ENCODE measurements at regions not wholly inside any gene's neighbourhood (a gene's known extent, or its start where the extent isn't known, plus 50 kb on each side); places are given as distances from the start of the nearest gene placed in this dataset.

DNA sequence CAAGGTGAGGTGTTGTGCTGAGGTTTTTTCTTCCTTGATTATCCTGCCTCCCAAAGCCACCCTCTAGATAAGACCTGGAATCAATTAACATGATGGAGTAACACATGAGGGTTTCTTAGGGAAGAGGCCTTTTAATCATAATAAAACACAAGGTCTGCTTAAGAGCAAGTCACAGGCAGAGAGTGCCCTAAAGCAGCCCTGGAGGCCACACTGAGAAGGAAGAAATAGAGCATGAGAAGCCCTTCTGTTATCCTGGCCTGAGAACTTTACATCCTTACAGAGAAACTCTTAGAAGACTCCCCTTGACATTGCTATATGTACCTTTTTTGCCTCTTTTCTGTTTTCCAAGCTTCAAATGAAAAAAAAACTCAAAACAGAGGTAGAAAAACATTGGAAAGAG lies 132.3 kb downstream of the CEP57L1 start:
- DNase-seq (ENCODE audit: low read depth in 2 of 2) = no peak

DNA sequence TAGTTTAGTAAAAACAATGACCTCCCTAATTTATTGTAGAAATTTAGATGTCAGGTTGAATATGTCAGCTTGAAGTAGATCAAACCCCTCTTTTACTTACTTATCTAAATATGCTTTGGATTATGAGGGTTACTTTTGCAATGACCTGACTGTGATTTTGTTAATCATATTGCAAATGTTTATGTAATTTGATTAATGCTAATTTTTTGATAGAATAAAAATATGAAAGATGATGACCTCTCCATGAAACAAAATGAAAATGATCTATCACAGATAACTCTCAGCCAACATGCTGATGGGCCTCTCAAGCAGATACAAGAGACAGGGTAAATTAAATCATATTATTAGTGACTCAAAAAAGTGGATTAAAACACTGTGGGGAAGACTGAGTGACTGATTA lies 131.0 kb downstream of the CEP57L1 start:
- DNase-seq (ENCODE audit: low read depth in 2 of 2) = no peak

DNA sequence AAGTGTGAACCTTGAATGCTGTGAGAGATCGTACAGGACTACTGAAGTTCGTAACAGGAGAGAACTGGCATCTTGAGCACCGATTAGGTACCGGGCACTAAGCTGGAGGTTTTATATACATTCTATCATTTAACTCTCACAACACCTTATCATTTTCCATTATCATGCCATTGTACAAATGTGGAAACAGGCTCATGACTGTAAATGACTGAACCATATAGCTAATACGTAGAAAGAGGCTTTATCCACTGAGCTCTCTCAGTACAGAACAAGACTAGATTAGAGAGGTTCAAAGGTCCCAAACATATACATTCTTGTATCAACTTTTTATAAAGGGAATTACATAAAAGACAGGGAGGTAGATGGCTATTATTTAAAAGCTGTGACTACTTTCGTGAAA lies 130.6 kb downstream of the CEP57L1 start:
- no peak for DNase-seq (ENCODE audit: low read depth in 2 of 2)

DNA sequence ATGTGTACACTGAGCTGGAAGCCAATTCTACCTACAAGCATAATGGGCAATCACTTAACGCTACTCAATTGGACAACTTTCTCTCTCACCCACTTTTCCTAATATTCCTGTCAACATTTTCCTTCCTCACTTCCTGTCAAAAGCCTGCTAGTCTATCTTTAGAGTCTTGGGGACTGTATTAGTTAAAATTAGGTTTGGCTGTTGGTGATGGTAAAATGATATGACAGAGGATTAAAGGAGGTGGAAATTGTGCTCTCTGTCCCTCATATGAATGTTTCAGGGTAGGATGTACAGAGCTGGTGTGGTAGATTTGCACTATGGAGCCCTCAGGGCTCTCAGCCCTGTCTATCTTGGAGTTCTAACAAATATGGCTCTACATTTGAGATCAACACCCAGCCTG lies 129.7 kb downstream of the CEP57L1 start:
- DNase-seq (ENCODE audit: low read depth in 2 of 2) = no peak

DNA sequence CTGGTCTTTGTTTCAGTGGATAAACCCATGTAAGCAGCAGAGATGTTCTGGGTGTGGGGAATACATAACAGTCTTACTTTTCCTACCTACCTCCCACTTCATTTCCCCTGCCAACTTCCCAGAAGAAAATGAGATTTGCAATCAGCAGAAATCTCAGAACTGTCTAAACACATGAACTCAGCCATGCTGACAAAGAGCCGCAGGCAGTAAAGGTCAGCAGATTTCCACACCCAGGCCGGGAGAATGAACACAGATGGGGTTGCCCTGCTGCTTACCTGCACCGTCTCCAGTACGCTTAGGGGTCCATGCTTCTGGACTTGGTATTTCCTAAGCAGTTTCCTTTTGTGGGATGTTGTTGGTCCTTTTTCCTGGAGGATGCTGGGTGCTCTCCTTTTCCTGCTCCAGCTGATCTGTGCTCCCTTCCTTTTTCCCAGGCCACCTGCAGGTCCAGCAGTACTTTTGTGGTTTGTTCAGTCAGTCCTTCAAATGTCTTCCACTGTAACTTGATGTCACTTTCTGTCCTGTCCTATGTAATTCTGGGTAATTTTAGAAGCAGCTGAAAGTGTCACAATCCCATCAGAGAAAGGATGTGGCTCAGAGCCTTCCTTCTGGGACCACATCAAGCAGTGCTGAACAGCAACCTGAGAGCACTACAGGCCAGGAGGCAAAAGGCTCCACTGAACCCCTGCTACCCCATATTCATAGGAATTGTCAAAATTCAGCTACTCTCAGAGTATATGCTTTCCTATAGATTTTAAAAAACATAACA lies 129.0 kb downstream of the CEP57L1 start:
- no peak for DNase-seq (ENCODE audit: low read depth in 2 of 2)

DNA sequence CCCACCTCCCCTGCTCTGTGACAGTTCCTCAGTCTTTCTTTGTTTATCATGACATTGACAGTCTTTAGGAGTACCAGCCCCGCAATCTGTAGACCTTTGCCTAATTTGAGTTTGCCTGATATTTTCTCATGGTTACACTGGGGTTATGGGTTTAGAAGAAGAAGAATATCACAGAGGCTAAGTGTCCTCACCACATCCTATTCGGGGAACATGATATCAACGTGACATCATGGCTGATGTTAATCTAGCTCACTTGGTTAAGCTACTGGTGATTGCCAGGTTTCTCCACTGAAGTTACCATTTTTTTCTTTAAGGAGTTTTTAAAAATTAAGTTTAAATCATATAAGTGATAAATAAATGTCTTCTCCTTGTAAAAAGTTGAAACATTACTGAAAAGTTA lies 127.5 kb downstream of the CEP57L1 start:
- DNase-seq (ENCODE audit: low read depth in 2 of 2) = no peak

DNA sequence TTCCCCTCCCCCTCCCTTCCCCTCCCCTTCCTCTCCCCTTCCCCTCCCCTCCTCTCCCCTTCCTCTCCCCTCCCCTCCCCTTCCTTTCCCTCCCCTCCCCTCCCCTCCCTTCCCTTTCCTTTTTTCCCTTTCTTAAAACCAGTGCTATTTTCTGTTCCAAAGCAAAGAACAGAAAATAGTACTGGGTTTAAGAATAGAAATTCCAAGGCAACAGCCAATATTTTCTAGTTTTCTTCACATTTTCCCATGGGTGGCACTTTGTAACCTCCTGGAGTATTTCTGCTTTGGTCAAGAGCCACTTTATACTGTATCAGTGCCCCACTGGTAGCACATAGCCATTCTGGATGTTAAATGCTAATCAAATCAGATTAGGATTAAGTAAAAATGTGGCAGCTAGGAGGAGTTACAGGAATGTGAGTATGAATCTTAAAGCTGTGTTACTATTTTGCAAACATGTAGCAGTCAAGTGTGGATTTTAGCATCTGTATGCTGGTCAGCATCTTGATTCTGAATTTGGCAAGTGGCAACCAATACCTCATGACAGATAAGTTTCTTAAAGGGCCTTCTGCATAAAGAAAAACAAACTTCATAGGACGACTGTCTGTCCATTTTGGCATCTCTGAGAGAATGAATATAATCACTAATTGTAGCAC lies 126.4 kb downstream of the CEP57L1 start:
- no peak for DNase-seq (ENCODE audit: low read depth in 2 of 2)
